GM19455 (cell line): ENCODE measurements at regions not wholly inside any gene's neighbourhood (a gene's known extent, or its start where the extent isn't known, plus 50 kb on each side); places are given as distances from the start of the nearest gene placed in this dataset.
"Not testable (repeated sequence)": the region's sequence is repeated elsewhere in the genome, so short reads cannot be mapped to it uniquely, and the experiment has no call there.

Experiments
- ATAC-seq: cut with Tn5 transposase; IDR thresholded peaks from one replicate; pipeline ENCODE4 v1.9.1; 2021; ENCODE audit not compliant: unreplicated experiment

- ATAC-seq = no peak
Observed at GRCh38 chr16:50497592-50497991, 50.6 kb upstream of the NKD1 start.

- ATAC-seq = no peak
Observed at GRCh38 chr16:50496990-50497389, 51.2 kb upstream of the NKD1 start.

- no peak for ATAC-seq
Observed at GRCh38 chr16:50495673-50496072, 52.5 kb upstream of the NKD1 start.

GRCh38 chr16:50494501-50495491 is 53.4 kb upstream of the NKD1 start:
- ATAC-seq = no peak

- no peak for ATAC-seq
Observed at GRCh38 chr16:50491516-50491915, 56.7 kb upstream of the NKD1 start.

- no peak for ATAC-seq
Observed at GRCh38 chr16:50490828-50491227, 57.4 kb upstream of the NKD1 start.

- ATAC-seq = no peak
Observed at GRCh38 chr16:50489182-50489581, 59.0 kb upstream of the NKD1 start.

GRCh38 chr16:50487528-50487927 is 60.7 kb upstream of the NKD1 start:
- no peak for ATAC-seq

GRCh38 chr16:50486162-50486561 is 62.0 kb upstream of the NKD1 start:
- ATAC-seq = not testable (repeated sequence)

GRCh38 chr16:50485232-50485631 is 63.0 kb upstream of the NKD1 start:
- no peak for ATAC-seq

GRCh38 chr16:50482271-50482670 is 65.9 kb upstream of the NKD1 start:
- no peak for ATAC-seq

- ATAC-seq = no peak
Observed at GRCh38 chr16:50480206-50480605, 68.0 kb upstream of the NKD1 start.

GRCh38 chr16:50479771-50480170 is 68.4 kb upstream of the NKD1 start:
- ATAC-seq = no peak

- no peak for ATAC-seq
Observed at GRCh38 chr16:50478773-50479149, 69.4 kb upstream of the NKD1 start.

GRCh38 chr16:50478075-50478772 is 70.0 kb upstream of the NKD1 start:
- ATAC-seq = no peak

- no peak for ATAC-seq
Observed at GRCh38 chr16:50476486-50477255, 71.5 kb upstream of the NKD1 start.

- ATAC-seq = no peak
Observed at GRCh38 chr16:50475170-50475569, 73.0 kb upstream of the NKD1 start.

- ATAC-seq = no peak
Observed at GRCh38 chr16:50474138-50474537, 74.1 kb upstream of the NKD1 start.

- peak; percentile 76 for ATAC-seq
Observed at GRCh38 chr16:50473356-50473945, 74.7 kb upstream of the NKD1 start.

- no peak for ATAC-seq
Observed at GRCh38 chr16:50472472-50472871, 75.7 kb upstream of the NKD1 start.

- ATAC-seq = no peak
Observed at GRCh38 chr16:50470687-50471086, 77.5 kb upstream of the NKD1 start.
